NCI-H82 treated with DMSO at 0.1 percent for 48 hours (cell line): ENCODE measurements at regions not wholly inside any gene's neighbourhood (a gene's known extent, or its start where the extent isn't known, plus 50 kb on each side); places are given as distances from the start of the nearest gene placed in this dataset.
"Not testable (repeated sequence)": the region's sequence is repeated elsewhere in the genome, so short reads cannot be mapped to it uniquely, and the experiment has no call there.

Experiments
- DNase-seq: peaks from one replicate; lab custom pipeline; 2025; ENCODE audit not compliant: unreplicated experiment; lab: John Stamatoyannopoulos, UW

DNA sequence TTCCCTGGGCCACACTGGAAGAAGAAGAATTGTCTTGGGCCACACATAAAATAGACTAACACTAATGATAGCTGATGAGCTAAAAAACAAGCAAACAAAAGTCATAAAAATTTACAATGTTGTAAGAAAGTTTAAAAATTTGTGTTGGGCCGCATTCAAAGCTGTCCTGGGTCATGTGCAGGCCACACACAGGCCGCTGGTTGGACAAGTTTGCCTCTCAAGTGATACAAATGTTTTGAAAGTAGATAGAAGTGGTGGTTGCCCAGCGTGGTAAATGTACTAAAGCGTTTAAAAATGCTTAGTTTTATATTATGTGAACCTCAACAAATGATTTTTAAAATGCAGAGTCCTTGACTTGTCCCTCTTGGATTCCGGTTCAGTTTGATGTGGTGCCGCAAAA, 94.9 kb upstream of the TBCA start:
- DNase-seq = no peak

DNA sequence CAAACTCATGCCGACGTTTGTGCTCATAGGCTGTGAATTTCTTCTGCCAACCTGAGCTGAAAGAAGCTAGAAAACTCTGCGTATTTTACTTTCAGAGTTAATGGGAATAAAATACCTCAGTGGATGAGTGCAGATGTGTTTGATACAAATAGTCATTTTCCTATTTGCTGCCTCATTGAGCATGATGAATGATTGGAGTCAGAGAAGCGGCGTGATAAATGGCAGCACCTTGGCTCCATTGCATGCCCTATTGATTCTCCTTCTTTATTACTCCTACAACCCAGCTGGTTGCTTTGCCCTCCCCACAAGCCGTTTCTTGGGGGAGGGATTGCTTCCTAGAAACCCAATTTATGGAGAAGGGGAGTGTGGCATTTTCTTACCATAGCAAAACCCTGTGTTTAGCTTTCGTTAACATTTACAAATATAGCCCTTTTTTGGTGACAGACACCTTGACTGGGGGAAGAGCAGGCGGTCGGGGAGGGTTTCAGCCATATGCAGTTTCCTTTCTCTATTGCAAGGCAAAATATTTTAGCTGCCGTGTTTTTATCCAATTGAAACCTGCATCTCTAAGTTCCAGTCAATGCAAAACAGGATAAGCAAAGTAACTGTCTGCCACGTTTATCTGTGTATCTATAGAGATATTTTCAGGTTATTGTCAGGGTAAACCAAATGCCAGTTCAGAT, 93.1 kb upstream of the TBCA start:
- DNase-seq = no peak

DNA sequence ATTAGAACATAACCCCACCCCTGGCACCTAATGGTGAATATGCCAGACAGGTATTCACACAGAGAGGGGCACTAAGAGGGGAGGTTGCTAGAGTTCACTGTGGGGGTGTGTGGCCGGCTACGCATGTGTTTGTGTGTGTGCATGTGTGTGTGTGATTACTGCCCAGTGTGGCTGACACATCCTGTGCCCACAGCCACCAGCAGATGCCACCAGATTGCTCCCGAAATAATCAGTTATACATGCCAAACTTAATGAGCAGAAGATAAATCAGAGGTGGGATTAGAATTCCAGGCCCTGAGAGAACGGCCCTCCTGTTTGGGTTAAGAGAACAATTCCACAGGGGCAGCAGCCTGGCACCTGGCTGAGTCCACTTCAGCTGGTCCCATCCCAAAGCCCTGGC, 91.8 kb upstream of the TBCA start:
- no peak for DNase-seq

DNA sequence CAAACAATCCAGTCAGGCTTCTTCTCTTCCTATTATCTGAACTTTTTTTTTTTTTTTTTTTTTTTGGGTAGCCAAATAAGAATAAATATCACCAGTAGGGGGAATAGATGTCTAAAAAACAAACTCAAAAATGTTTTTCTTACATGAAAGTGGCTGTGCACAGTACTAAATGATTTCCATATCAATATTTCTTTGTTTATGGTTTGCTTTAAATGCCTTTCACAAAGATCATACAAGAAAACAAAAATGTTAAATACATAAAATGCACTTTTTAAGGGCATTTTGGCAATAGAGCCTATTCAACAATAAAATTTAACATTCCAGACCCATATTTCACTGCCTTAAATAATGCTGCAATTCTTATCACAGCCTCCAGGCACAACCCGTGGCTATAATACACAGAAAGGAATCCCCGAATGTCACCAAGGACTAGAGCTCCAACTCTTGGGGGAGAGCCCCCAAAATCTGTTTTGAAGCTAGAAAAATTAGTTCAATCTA, 91.1 kb upstream of the TBCA start:
- no peak for DNase-seq

DNA sequence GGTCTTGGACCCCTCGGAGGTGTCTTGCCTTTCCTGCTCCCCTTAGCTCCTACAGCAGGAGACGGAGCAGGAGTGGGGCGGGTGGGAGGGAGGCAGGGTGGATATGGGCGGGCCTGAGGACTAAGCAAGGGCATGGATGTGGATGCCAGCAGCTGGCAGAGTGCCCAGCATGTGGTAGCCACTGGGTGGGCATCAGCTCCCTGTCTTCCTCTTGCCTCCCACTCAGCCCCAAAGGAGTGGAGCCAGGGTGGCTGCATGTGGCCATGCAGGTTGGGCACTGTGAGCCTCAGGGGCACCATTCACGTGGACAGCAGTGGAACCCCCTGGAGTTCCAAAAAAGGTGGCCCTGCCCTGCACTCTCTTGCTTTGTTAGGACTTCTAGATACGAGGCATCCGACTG, 90.1 kb upstream of the TBCA start:
- DNase-seq = no peak

DNA sequence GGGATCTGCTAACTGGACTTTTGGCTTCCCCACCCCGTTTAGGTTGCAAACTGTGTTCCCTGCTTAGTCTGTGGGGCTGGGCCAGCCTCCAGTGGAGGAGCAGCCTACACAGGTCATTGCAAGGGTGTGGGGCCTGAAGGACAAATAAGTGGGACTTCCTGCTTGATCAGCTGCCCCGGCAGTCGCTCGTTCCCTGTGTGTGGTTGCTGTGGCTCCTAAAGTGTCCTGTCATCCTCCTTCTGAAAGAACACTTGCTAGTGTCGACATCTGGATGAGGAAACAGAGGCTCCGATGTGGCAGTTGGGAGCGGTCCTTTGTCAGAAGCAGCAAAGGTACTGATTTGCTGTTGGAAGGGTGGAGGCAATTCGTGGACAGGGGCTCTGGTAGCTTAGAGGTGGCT, 88.9 kb upstream of the TBCA start:
- DNase-seq = no peak

DNA sequence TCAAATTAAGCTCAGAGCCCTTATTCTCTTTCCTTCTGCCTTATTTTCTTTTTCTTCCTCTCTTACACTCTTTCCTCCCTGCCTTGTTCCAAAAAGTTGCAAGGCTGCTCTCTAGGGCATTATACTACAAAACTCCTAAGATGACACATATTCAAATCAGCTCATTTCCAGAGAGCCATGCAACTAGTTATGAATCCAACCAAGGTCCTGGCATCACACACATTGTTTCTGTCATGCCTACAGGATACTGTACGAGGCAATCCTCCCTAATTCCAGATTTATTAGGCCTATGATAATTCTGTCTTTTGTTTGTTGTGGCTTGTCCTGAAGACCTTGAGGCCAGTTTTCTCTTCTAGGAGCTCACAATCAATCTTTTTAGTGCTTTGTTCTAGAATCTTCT, 87.0 kb upstream of the TBCA start:
- no peak for DNase-seq

DNA sequence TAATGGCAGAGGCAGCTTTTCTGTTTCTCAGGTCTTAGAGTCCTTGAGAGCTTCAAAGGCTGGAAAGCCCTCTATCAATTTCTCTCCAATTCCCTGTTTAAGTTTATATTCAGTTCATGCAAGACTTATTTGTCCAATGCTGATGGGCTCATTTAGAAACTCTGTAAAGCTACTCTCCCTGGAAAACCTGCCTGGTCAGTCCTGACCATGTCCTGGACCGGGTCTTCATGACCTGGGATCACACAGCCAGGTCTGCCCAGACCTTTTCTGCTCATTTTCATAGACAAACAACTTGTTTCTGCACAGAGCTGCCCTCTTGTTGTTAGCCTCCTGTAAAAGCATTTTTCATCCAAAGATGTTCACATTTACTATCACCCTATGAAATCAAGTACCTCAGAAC, 85.4 kb upstream of the TBCA start:
- DNase-seq = no peak

DNA sequence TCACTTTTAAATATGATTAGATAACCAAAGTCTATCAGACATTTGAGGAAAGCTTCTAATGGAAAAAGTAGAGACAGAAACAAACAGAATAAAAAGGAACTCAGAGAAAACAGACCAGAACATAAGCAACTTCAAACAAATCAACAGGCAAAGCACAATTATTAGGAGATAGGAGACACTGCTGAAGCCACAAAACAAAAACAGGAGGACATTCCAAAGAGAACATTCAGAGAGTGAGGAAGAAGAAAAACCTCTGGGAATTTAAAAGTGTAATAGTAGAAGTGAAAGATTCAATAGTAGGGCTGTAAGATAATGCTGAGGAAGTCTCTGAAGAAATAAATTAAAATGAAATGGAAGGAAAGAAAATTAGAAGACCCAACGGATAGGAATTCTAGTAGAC, 83.2 kb upstream of the TBCA start:
- no peak for DNase-seq

DNA sequence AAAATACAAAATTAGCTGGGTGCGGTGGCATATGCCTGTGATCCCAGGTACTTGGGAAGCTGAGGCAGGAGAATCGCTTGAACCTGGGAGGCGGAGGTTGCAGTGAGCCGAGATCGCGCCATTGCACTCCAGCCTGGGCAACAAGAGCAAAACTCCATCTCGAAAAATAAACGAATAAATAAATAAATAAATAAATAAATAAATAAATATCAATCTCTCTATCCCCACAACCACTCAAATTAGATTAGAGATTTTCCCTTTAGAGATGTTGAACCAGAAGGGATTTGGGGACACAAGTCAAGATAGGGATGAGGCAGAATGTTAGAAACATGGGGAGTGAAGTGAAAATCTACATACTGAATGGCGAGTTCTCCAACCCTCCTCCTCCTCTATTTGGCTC, 82.5 kb upstream of the TBCA start:
- DNase-seq = not testable (repeated sequence)

DNA sequence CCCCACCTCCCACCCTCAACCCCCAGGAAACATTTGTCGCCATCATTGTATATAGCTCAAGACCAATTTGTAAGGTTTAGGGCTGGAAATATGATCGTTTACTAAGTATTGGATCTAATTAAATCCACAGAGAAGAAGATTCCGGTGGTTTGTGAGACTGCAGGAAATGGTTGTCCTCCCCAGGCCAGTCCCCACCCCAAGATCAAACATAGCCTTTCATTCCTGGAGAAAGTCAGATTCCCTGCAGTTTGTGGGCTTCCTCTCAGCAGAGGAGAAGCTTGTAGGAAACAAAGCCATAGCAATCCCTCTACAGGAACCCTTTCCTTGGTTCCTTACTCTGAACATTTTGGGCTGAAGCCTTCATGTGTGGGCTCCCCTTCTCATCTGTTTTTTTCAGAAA, 79.2 kb upstream of the TBCA start:
- no peak for DNase-seq

DNA sequence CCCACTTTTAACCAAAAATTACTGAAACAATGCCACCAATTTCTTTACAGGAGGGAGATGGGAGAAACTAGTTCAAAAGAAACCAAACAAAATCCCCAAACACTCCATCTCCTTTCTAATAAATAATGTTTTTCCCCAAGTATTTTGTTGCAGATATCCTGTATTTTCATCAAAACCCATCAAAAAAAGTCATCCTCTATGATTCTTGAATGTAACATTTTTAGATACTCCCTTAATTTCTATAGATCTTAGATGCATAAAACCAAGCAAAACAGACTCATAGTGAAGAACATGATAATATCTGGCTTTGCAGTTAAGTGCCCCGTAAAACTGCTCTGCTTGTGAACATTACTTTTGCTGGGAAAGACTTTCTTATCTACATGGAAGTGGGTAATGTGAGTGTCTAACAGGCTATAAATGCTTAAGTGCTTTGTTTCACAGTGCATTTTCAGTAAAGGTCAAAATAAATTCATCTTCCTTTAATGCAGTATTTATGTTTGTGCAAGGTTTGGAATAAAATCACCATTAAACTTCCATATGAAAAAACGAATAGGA, 77.3 kb upstream of the TBCA start:
- no peak for DNase-seq

DNA sequence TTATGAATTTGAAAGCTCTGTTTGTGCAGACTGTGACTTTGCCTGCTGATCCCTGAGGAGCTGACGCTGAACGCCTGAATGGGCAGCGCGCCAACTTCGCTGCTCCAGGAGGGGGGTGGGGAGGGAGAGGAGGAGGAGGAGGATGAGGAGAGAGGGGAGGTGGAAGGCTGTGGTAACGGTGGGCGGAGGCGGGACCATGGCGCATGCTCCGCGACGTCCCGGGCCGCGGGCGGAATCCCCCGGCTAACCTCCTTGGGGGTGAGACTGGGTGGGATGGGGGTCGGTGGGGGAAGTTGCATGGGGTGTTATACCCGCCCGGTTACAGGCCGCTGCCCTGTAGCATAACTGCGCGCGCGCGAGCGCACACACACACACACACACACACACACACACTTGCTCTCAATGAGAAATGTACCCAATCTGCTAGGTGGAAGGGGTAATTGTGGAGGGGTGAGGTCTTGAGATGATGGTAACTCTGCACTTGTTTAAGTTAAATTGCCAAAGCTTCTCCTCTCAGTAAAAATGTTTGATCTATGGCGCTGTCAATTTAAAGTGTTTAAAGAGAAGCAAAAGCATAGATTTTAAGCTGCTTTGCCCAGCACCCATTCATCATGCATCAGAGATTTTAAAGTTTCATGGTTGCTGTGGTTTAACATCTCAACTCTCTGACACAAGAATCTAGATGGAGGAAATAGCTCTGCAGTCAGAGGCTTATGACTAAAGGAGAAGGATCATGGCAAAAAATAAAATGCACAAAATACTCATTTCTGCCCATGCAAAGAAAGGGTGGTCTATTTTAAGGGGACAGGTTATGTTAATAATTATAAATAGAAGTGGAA, 76.6 kb upstream of the TBCA start:
- peak; percentile 76 for DNase-seq

DNA sequence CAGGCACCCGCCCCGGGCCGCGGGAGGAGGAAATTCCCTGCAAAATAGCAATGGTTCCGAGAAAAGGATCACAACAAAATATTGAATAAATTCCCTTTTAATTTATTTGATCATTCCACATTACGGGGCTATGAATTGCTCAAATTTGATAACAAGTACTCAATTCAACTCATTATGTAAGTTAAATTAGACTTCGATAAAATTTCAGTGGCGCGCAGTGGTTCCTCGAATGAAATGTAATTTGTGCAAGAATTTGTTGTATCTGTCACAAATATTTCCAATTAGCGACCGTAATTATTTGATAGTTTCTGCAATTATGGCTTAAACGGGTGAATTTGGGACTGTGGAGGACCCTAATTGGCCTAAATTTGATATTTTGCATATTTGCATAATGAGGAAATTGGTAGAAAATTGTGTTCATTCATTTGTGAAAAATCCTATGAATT, 76.0 kb upstream of the TBCA start:
- no peak for DNase-seq

DNA sequence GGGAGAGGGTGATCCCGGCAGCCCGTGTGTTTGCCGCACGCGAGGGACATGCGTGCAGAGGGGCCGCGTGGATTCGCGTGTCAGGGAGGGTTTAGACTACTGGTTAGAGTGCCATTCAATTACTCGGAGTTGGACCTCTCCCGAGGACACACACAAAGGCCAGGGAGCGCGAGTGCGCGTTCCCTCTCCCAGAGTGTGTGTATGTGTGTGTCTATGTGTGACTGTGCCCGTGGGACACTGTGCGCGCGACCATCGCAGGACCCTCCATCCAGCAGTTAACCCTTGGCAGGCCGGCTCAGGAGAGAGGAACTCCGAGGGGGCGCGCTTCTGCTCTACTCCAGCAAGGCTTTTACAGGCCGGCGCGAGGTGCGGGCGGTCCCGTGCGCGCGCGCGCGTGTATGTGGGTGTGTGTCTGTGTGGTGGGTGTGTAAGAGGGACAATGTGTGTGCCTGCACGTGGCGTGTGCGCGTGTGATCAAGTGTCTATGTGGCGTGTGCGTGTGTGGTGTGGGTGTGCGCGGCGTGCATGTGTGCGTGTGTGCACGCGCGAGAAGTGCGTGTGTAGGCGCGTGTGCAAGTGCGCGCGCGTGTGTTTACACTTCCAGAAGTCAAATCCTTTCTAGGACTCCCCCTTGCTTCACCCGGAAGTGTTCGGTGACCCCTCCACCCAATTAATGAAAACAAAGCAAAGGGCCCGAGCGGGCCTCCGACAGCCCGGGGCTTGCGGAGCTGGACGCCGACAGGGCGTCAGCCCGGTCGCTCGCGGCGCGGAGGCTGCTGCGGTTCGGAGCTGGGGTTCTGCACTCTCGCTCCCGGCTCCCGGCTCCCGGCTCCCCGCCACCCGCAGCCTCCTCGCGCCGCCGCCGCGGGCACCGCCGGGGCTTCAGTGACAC, 75.3 kb upstream of the TBCA start:
- DNase-seq = no peak

DNA sequence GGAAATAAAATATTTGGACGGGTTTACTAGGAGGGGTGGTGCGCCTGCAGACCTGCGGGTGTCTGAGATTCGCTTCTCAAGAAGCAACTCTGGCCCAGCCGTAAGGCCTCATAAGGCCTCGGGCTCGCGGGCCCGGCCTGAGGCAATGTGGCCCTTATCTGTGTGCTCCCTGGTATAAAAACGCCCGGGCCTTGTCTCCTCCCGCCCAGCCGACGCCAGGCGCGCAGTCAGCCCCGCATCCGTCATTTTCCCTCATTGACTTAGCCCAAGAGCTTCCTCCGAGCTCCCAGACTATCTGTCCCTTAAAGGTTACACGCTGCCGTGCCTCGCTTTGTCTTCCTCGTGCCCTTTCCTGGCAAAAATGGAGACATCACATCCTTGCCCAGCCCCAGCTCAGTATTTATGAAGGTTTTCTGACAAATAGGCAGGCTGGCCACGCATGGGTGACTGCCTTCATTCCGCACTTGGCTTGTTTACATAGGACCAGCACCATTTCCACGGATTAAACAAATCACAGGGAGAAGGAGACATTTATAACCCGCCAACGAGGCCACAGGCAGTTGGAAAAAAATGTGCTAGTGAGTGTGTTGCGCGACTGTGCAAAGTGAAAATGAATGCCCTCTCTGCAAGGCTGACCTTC, 74.5 kb upstream of the TBCA start:
- no peak for DNase-seq

DNA sequence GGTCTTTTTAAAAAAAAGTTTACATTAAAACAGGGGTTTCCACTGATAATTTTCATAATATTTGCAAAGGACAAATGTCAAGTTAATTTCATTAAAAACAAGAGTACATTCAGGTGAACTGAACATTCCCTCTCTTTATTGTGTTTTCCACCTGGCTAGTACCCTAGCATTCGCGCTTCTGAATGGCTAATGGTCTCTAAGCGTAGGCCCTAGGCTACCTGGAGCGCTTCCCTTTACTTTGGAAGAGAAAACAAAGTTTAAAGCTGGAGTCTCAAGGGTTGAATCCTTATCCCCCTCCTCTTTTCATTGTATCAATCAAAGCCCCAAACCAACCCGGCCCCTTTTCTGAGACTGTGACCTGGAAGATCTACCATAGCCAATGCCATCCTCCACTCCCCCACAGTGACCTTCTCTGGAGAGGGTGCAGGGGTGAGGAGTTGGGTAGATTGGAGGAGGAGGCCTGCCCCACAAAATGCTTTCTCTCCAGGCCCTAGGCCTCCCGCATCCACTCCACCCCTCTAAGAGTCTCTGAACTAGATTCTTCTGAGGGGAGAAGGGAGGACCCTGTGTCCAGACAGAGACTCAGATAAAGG, 73.3 kb upstream of the TBCA start:
- DNase-seq = no peak

DNA sequence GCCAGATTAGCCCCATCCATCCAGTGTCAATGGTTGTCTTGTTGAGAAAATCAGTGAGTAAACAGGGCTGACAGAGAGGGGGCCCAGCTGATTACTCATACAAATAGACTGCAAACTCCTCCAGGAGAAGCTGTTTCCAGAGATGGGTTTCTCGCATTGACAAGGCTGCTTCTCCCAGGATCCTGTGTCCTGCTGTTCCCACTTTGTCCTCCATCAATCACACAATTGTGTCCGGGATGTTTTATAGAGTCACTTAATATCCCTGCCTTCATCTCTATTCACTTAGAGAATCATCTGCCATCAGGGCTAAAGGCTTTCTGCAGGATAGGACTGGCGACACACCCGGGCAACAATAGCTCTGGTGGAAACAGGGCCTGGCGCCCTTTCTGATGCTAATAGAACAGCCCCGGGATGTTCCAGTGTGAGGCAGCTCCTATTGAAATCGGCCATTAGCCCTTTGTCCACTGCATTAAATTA, 71.7 kb upstream of the TBCA start:
- no peak for DNase-seq

DNA sequence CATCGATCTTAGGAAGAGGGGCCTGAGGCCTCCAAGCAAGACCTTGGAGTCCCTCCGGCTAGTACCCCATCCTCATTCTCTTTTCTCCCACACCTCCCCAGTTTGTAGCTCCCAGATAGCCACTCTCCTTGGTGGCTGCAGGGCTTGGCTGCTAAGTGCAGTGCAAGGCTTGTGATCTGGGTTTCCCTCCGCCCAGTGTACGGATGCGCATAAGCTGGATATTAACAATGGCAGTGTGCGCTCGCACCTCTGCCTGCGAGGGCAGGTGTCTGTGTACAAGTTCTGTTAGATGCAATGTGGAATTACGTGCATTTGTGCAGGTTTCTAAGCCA, 71.0 kb upstream of the TBCA start:
- DNase-seq = no peak

DNA sequence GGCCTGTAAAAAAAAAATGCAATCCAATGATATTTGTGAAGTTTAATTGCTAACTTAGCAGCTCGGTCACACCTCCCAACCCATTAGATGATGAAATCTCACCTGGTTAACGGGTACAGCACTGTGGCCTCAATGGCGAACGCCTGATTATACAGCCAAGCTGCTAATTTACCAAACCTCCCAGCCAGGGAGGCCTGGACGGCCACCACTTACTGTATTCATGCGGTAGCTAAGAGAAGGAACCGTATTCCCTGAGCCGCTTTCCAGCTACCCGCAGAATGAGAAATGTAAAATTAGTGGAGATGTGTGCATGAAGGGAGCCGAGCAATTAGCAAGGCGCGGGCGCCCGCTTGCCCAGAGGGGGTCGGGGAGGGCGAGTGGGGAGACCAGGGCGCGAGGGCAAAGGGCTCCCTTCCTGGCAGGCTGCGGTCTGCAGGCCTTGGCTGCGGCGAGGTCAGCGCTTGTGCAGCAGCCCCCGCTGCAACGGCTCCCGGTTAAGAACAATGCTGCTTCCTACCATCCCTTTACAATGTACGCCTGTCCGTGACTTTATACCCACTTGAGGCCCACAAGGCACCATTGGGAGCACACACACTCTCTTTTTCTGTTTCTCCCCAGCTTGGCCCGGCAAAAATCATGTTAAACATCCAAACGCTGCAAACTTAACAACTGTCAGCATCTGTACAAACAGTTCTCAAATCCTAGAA, 70.4 kb upstream of the TBCA start:
- DNase-seq = no peak
